Esophagus muscularis mucosa (tissue), 4 donors: ENCODE measurements at regions not wholly inside any gene's neighbourhood (a gene's known extent, or its start where the extent isn't known, plus 50 kb on each side); places are given as distances from the start of the nearest gene placed in this dataset.

Experiments
- DNase-seq: peaks from one replicate; pipeline ENCODE4 v3.0.0-alpha.2; 2017; ENCODE audit errors: extremely low spot score
- H3K27ac ChIP-seq, 4 donors: fragments of 200-600 bp; sonication (generic); replicated peaks in 1 of 4; 1 replicate in 3 of 4; 2 replicates in 1 of 4; pipeline ENCODE4 v1.5.1; 2016 to 2019; ENCODE audit warnings: mild to moderate bottlenecking in 1 of 4
- H3K27me3 ChIP-seq, 4 donors: fragments of 200-600 bp; sonication (generic); one replicate each; pipeline versions ENCODE4 v1.5.1 to v1.6.0; 2016 to 2019
- H3K36me3 ChIP-seq, 4 donors: fragments of 200-600 bp; sonication (generic); one replicate each; pipeline ENCODE4 v1.5.1; 2016 to 2019
- H3K4me1 ChIP-seq, 4 donors: fragments of 200-600 bp; sonication (generic); one replicate each; pipeline ENCODE4 v1.5.1; 2016 to 2019
- H3K4me3 ChIP-seq, 4 donors: fragments of 200-600 bp; sonication (generic); 1 replicate in 2 of 4; 2 replicates in 2 of 4; pipeline ENCODE4 v1.5.1; 2016 to 2019; ENCODE audit warnings: mild to moderate bottlenecking in 4 of 4, moderate library complexity in 1 of 4
- H3K9me3 ChIP-seq, 4 donors: fragments of 200-600 bp; sonication (generic); 1 replicate in 3 of 4; 2 replicates in 1 of 4; pipeline ENCODE4 v1.5.1; 2016 to 2019
- CTCF ChIP-seq, 3 experiments: fragments of 200-600 bp in 2 of 3; fragments of 450-650 bp in 1 of 3; sonication (generic) in 2 of 3; IDR thresholded peaks; one replicate each; pipeline ENCODE4 v1.5.1; 2017 to 2019; ENCODE audit warnings: antibody characterized with exemption in 3 of 3, mild to moderate bottlenecking in 2 of 3, moderate library complexity in 1 of 3
- EP300 ChIP-seq: sonication (generic); formaldehyde crosslinking; IDR thresholded peaks from one replicate; pipeline ENCODE4 v1.6.1; 2017; ENCODE audit warnings: antibody characterized with exemption
- POLR2A ChIP-seq: fragments of 450-650 bp; IDR thresholded peaks from one replicate; pipeline ENCODE4 v1.6.1; 2017; ENCODE audit warnings: antibody characterized with exemption, moderate library complexity, mild to moderate bottlenecking, low read depth
- POLR2AphosphoS5 ChIP-seq, 2 donors: sonication (generic); formaldehyde crosslinking; IDR thresholded peaks; one replicate each; pipeline ENCODE4 v1.6.1; 2017; ENCODE audit warnings: antibody characterized with exemption in 2 of 2
- WGBS: methylation state at CpG from one replicate; pipeline ENCODE4 v1.1.5; 2018; 5-methylcytosine and 5-hydroxymethylcytosine counted together
- intact Hi-C: fragments of 100-400 bp; cut with DNase I; formaldehyde crosslinking; loops from one replicate; pipeline ENCODE4 v1.15.1; 2023

- intact Hi-C loops, result no loop called here
- TF ChIP-seq CTCF (IDR thresholded peaks at IDR 0.05) (no peak), POLR2A (no peak), POLR2AphosphoS5 (IDR thresholded peaks at IDR 0.05) (no peak), EP300 (no peak)
- Histone ChIP-seq H3K4me1 (no peaks in the 10 kb centered on the region), H3K36me3 (no peaks in the 10 kb centered on the region), H3K27ac (no peak overlapping the region), H3K4me3 (no peak overlapping the region), H3K27me3 (no peaks in the 10 kb centered on the region), H3K9me3 (peaks cover 0 to 8% (median 0%) of the 10 kb centered on the region in 4 donors)
- no peak for DNase-seq
These were observed 273.6 kb upstream of the TAS2R1 start for GRCh38 chr5:9903801-9904200.

DNA sequence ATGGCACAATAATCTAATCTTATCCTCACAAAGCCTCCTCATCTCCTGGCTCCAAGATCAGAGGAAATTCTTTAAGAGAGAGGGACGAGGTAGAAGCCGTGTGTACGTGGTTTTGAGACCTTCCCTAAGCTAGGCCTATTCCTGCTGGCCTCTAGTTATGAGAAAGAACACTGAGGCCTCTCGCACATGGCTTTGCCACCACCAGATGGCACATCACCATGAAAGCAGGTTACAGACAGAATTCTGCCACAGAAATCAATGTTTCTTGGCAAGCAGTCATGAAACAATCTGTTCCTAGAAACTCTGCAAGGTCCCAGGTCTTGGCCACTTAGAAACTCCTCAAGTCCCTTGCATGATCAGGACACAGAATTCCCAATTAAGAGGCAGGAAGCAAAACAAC is 268.2 kb upstream of the TAS2R1 start:
- Histone ChIP-seq H3K27me3 (no peaks in the 10 kb centered on the region), H3K4me3 (no peak overlapping the region), H3K4me1 (no peaks in the 10 kb centered on the region), H3K9me3 (peaks cover 0 to 16% (median 7%) of the 10 kb centered on the region in 4 donors), H3K36me3 (no peaks in the 10 kb centered on the region), H3K27ac (no peak overlapping the region)
- TF ChIP-seq EP300 (no peak), POLR2A (no peak), CTCF (IDR thresholded peaks at IDR 0.05) (no peak), POLR2AphosphoS5 (IDR thresholded peaks at IDR 0.05) (no peak)
- intact Hi-C loops, result no loop called here
- DNase-seq, result no peak
- WGBS, result 74% methylated on average over 4 of the region's 4 CpGs

GRCh38 chr5:9895302-9895645 is 265.1 kb upstream of the TAS2R1 start:
- WGBS, result 66% methylated on average over 5 of the region's 5 CpGs

GRCh38 chr5:9894571-9895301 is 264.6 kb upstream of the TAS2R1 start:
- Histone ChIP-seq H3K27ac (no peak overlapping the region), H3K27me3 (no peaks in the 10 kb centered on the region), H3K36me3 (no peaks in the 10 kb centered on the region), H3K4me1 (no peaks in the 10 kb centered on the region), H3K4me3 (no peak overlapping the region), H3K9me3 (peaks cover 0 to 16% (median 7%) of the 10 kb centered on the region in 4 donors)
- TF ChIP-seq POLR2AphosphoS5 (IDR thresholded peaks at IDR 0.05) (no peak), EP300 (no peak), CTCF (IDR thresholded peaks at IDR 0.05) (no peak), POLR2A (no peak)
- 56% methylated on average over 3 of the region's 3 CpGs for whole genome bisulfite sequencing
- no peak for DNase-seq
- intact Hi-C loops, result no loop called here

More at GRCh38 chr5:9895302-9895645, 265.1 kb upstream of the TAS2R1 start:
- intact Hi-C loops, result no loop called here
- TF ChIP-seq CTCF (IDR thresholded peaks at IDR 0.05), result no peak
- TF ChIP-seq POLR2AphosphoS5 (IDR thresholded peaks at IDR 0.05), result no peak
- TF ChIP-seq POLR2A, result no peak
- TF ChIP-seq EP300, result no peak
- Histone ChIP-seq H3K4me3 (no peak overlapping the region), H3K27ac (no peak overlapping the region), H3K27me3 (no peaks in the 10 kb centered on the region), H3K36me3 (no peaks in the 10 kb centered on the region), H3K4me1 (no peaks in the 10 kb centered on the region), H3K9me3 (peaks cover 0 to 16% (median 7%) of the 10 kb centered on the region in 4 donors)
- DNase-seq, result no peak

GRCh38 chr5:9892696-9893095 is 262.5 kb upstream of the TAS2R1 start:
- Histone ChIP-seq H3K27ac (no peak overlapping the region), H3K9me3 (peaks cover 0 to 16% (median 7%) of the 10 kb centered on the region in 4 donors), H3K4me1 (no peaks in the 10 kb centered on the region), H3K4me3 (no peak overlapping the region), H3K27me3 (no peaks in the 10 kb centered on the region), H3K36me3 (no peaks in the 10 kb centered on the region)
- no peak for DNase-seq
- WGBS, result 93% methylated on average over 3 of the region's 3 CpGs
- intact Hi-C loops, result no loop called here
- no peak for TF ChIP-seq POLR2AphosphoS5 (IDR thresholded peaks at IDR 0.05)
